Activated T-cell treated with anti-CD3 and anti-CD28 coated beads for 1 hour (primary cell): ENCODE measurements at regions not wholly inside any gene's neighbourhood (a gene's known extent, or its start where the extent isn't known, plus 50 kb on each side); places are given as distances from the start of the nearest gene placed in this dataset.

Experiments used
- DNase-seq: peaks from one replicate; pipeline ENCODE4 v3.0.0-alpha.2; 2020; ENCODE audit warnings: low read depth

GRCh38 chr11:79561496-79561895, 120.7 kb upstream of the TENM4 start:
- DNase-seq: no peak

- no peak for DNase-seq
These were observed 110.0 kb upstream of the TENM4 start for GRCh38 chr11:79550809-79551208.

GRCh38 chr11:79547256-79547655, 106.4 kb upstream of the TENM4 start:
- DNase-seq: no peak

- DNase-seq: no peak
These were observed 105.5 kb upstream of the TENM4 start for GRCh38 chr11:79546351-79546750.

- no peak for DNase-seq
These were observed 103.5 kb upstream of the TENM4 start for GRCh38 chr11:79544361-79544760.

GRCh38 chr11:79543101-79543500, 102.3 kb upstream of the TENM4 start:
- DNase-seq: no peak

- no peak for DNase-seq
These were observed 100.6 kb upstream of the TENM4 start for GRCh38 chr11:79541466-79541865.

- DNase-seq: no peak
These were observed 97.9 kb upstream of the TENM4 start for GRCh38 chr11:79538775-79539174.

GRCh38 chr11:79536155-79536917, 95.5 kb upstream of the TENM4 start:
- no peak for DNase-seq

- no peak for DNase-seq
These were observed 94.8 kb upstream of the TENM4 start for GRCh38 chr11:79535606-79536005.

GRCh38 chr11:79525257-79525656, 84.4 kb upstream of the TENM4 start:
- no peak for DNase-seq

- DNase-seq: no peak
These were observed 81.8 kb upstream of the TENM4 start for GRCh38 chr11:79522626-79523025.

GRCh38 chr11:79520086-79520485, 79.3 kb upstream of the TENM4 start:
- DNase-seq: no peak

GRCh38 chr11:79515781-79516180, 75.0 kb upstream of the TENM4 start:
- no peak for DNase-seq

GRCh38 chr11:79514695-79515094, 73.9 kb upstream of the TENM4 start:
- DNase-seq: no peak

- DNase-seq: no peak
These were observed 73.5 kb upstream of the TENM4 start for GRCh38 chr11:79514290-79514689.

GRCh38 chr11:79512706-79513469, 72.1 kb upstream of the TENM4 start:
- no peak for DNase-seq

GRCh38 chr11:79510960-79511359, 70.1 kb upstream of the TENM4 start:
- DNase-seq: no peak

GRCh38 chr11:79508461-79508860, 67.6 kb upstream of the TENM4 start:
- no peak for DNase-seq

- DNase-seq: no peak
These were observed 66.9 kb upstream of the TENM4 start for GRCh38 chr11:79507706-79508105.

GRCh38 chr11:79506734-79507344, 66.0 kb upstream of the TENM4 start:
- no peak for DNase-seq

GRCh38 chr11:79506124-79506523, 65.3 kb upstream of the TENM4 start:
- DNase-seq: no peak

- DNase-seq: no peak
These were observed 62.2 kb upstream of the TENM4 start for GRCh38 chr11:79503028-79503427.
